SK-MEL-5 (cell line): ENCODE measurements at regions not wholly inside any gene's neighbourhood (a gene's known extent, or its start where the extent isn't known, plus 50 kb on each side); places are given as distances from the start of the nearest gene placed in this dataset.
"Not testable (repeated sequence)": the region's sequence is repeated elsewhere in the genome, so short reads cannot be mapped to it uniquely, and the experiment has no call there.

Experiments
- DNase-seq: peaks from one replicate; pipeline ENCODE4 v3.0.0-alpha.2; 2016; ENCODE audit warnings: low read depth, low spot score
- in situ Hi-C: cut with HindIII; loops from 2 replicates; pipeline ENCODE4 v1.10.0; 2016; ENCODE audit warnings: low sequenced_read_pairs, high pct_unique_total_duplicates, low pct_unique_long_range_greater_than_20kb

DNA sequence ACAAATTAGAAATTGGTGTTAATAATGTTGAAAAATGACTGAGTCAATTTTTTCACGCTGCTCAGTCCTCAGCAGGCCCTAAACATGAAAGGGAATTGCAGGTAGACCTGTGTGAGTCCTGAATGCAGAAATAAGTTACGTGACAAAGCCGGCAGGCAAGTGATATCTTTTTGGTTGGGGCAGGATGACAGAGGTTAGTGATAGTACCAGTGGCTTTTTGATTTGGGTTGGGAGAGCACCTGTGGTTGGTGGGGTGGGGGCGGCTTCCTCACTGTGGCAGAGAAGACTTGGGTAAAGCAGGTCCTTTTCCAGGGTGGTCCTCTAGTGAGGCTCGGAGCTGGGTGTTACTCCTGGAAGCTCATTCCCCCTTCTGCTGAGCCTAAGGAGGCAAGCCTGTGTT is 164.7 kb downstream of the TMEM167A start:
- DNase-seq, result no peak
- in situ Hi-C loops, result no loop called here

DNA sequence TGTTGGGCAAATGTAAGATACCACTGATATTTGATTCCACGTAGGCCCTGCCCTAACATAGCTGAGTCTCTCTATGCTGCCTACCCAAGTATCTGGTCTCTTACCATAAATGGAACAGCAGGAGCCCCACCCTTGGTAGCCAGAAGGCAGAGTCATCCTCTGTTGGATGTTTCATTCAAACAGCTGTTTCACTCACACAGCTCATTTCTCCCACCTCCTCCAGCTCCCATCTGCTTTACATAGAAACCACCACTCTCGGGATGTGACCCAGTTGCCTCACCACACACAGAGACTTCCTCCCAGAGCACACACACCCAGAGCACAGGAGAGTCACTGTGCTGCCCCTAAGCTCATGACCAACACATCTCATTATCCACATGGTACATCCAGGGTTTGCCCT is 165.3 kb downstream of the TMEM167A start:
- in situ Hi-C loops, result no loop called here
- no peak for DNase-seq

DNA sequence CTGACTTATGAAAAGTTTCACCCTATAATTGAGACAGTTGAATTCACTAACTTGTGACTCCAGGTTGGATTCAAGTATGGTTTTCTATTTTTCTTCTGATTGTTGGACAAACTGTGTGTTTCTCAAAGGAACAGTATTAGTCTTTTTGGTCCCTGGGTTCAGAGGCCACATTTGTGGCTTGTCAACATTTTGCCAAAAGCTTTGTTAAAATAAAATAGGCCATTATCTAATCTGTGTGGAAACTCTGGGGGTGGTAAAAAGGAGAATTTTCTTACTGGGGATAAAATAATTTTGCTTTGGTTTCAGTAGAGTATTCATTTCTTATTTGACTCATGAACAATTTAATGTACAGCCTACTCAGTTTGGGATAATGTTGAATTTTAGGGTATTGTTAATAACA is 166.3 kb downstream of the TMEM167A start:
- in situ Hi-C loops, result no loop called here
- no peak for DNase-seq

DNA sequence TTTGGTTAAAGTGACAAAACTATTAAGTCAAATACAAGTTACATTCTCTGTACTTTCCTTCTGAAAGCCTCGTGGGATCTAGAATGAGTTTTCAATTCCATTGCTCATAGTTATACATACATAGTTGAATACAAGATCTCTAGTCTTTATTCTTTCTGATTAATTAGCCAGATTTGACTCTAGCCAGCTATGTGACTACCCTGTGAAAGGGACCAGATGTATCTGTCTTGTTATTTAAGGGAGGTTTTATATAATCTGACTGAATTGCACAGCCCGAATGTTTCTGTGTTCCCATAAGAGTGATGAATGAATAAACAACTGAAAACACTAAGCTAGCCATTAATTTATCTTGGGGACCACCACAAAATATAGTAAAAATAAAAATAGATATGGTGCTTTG is 166.7 kb downstream of the TMEM167A start:
- in situ Hi-C loops, result no loop called here
- DNase-seq, result no peak

DNA sequence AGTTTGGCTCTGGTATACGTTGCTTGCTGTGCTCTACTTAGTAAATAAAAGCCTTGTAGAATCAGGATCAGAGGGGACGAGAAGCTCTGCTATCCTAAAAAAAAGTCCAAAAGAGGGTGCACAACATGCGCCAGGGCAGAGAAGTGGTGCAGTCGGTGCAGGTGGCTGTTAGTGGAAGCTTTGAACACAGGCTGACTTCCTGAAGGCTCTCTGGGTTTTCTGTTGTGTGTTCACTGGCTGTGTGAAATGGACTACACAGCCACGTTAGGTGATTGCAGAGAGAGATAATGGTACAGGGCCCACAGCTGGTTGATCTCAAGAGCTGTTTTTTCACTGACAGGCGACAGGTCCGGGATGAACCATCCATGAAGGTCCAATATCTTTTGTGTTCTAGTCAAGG is 167.4 kb downstream of the TMEM167A start:
- no peak for DNase-seq
- in situ Hi-C loops, result no loop called here

DNA sequence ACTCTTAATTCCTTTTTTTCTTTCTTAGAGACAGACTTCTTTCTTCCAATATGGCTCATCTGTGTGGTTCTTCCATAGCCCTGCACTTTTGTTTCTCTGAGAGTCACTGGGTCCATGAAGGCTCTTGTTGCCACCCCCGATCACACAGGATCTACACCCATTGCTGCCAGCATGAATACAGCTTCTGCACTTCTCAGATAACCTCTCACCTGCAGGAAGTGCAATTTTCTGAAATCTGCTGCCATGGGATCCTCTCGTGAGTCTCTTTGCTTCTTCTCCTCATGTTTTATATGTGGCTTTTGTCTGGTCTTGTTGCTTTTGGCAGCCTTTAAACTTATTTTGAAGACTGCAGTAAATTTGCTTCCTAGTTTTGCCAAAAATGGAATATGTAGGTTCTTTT is 171.2 kb downstream of the TMEM167A start:
- in situ Hi-C loops, result no loop called here
- DNase-seq, result no peak

DNA sequence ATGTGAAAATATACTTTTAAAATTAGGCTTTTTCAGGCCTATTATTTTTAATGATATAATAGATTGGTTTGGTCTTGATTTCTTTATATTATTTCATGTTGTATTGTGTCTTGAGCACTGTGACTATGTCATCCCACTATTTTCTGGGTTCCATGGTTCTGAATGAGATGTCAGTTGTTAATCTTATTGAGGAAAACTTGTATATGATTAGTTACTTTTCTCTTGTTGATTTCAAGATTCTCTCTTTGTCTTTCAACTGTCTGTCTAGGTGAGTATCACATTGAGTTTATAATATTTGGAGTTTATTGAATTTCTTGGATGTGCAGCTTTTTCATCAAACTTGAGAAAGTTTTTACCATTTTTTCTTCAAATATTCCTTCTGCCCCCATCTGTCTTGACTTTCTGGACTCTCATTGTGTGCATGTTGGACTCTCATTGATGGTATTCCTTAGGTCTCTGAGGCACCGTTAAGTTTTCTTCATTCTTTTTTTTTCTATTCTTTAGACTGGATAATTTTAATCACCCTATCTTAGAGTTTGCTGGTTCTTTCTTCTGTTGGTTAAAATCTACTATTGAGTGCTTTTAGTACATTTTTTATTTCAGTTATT is 175.8 kb downstream of the TMEM167A start:
- DNase-seq, result no peak
- in situ Hi-C loops, result no loop called here

DNA sequence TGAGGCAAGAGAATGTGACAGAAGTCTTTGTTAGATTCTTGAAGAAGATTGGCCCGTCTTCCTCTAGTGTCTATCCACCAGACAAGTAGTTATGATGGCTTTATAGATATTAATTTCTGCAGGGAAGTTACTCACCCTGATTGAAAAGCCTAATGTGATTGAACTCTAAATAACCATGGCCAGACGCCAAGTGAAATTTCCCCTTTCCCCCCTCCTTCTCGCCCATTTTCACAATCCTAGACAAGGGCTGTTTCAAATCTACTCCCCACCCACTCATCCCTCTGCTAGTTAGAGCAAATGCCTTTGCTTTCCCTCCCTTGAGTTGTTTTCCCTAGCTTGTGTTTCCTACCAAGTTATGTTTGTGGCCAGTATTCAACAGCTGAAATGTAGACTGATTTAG is 182.5 kb downstream of the TMEM167A start:
- in situ Hi-C loops, result no loop called here

DNA sequence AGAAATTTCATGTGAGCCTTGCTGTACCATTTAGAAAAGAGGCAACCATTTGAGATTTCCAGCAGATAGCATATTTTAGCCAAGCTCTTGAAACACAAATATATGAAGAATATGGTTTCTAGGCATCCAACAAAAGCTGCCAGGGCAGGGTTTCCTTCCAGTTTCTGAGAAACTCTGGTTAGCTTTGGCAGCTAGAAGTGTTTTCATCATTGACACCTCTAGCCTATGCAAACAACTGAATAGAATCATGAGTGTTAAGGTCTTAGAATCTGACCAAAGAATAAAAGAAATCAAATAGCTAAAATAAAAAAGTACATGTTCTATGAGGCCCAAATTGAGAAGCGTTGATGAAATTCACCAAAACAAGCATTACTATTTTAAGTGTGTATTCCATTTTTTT is 188.1 kb downstream of the TMEM167A start:
- in situ Hi-C loops, result no loop called here

More for the DNA sequence above, 182.5 kb downstream of the TMEM167A start:
- no peak for DNase-seq

DNA sequence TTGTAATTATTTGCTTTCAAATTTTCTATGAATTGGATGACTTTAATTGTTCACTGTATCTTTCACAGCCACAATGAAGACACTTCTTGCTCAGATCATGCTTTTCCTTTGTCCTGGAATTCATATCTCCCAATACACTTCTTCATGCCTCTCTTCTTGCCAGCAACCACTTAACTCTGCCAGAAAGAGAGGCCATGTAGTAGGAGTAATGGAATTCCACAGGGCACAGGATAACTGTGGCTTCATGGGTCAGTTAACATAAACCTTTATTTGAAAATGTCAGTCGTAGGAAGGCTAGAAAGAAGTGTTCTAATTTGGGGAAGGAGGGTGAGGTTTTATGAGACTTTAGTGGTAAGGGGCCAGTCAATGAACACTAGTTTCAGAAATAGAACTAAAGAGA is 190.3 kb downstream of the TMEM167A start:
- DNase-seq, result no peak
- in situ Hi-C loops, result no loop called here

More for the DNA sequence above, 188.1 kb downstream of the TMEM167A start:
- no peak for DNase-seq

DNA sequence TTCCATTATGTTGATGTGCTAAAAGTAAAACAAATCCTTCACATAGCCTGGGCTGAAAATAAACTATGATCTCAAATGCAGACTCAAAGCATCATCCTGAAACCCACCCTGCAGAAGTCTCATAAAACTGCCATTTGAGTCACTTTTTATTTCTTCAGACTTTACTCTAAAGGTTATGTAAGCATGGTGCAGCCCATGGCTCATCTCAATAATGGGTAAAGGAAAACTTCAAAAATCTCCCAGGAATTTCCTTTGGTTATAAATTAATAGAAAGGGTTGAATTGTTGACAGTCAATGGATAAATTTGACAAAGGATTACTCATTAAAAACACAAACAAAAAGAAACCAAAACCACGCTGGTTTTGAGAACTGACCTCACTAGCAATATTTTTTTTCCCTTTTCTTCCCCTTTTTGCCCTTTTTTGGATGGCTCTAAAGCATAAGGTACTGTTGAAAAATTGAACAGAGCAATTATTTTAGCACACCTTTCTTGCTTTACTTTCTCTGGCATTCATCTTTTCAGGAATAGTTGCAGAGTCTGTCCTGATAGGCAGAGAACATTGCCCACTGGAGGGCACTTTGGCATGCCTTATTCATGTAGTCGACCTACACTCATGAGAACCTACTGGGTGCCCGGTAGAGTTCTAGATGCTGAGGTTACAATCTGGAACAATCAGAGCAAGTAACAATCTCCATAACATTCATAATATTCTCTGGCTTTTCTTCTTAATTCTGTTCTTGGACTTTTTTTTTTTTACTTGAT is 191.4 kb downstream of the TMEM167A start:
- DNase-seq, result peak; percentile 63
- in situ Hi-C loops, result no loop called here

DNA sequence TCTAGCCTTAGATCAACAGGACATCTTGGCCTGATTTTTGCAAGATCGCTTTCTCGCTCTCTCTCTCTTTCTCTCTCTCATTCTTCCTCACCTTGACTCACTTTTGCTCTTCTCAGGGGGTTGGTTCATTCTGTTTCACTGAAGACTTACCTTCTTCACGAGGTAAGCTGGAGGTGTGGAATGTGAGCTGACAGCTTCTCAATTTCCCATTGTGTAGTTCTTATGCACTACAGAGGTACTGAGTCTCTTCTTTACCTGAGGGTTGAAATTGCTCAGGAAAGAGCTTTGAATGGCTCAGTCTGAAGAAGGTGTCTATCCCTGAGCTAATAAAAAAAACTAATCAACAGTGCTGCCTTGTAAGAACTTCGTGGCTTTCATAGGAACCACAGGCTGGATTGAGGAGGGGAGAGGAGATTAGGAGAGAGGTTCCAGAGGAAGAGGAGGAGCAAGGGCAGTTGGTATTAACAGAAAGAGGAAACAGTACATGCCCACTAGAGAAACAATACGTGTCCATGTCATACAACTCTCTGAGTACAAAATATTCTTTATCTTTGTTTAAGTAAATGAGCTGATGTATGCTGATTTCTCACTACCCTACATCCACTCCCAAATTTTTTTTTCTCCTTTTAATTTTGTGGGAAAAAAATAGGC is 192.2 kb downstream of the TMEM167A start:
- in situ Hi-C loops, result no loop called here
- DNase-seq, result no peak

DNA sequence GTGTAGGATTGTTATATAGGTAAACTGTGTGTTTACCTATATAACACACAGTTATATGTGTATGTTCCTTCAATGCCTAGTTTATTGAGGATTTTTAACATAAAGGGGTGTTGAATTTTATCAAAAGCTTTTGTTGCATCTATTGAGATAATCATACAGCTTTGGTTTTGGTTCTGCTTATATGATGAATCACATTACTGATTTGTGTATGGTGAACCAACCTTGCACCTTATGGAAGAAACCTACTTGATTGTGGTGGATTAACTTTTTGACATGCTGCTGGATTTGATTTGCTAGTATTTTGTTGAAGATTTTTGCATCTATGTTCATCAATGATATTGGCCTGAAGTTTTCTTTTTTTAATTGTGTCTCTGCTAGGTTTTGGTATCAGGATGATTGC is 194.9 kb downstream of the TMEM167A start:
- in situ Hi-C loops, result no loop called here
- no peak for DNase-seq

DNA sequence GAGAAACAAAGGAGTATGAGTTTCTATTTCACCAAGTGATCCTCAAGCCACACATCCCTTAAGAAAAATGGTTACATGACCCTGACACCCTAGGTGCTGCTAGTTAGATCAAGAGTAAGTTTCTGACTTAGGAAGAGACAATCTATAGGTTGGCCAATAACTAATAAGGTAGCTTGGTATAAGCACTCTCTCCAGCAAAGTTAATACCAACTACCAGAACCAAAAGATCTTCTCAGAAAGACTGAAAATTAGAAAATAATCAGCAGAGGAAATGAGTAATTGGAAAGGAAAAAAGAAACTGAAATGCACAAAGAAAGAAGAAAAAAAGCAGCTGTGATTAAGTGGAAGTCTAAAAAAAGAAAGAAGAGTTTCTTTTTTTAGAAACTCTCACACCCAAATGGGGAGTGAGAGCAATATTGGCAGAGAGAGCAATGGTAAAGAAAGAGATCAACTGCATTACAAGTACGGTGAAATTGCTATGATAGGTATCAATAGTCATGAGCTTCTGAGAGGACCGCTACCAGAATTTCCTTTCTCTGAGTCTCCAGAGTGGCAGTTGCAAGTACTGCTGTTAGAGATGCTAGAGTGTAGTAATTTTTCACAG is 195.5 kb downstream of the TMEM167A start:
- no peak for DNase-seq
- in situ Hi-C loops, result no loop called here

DNA sequence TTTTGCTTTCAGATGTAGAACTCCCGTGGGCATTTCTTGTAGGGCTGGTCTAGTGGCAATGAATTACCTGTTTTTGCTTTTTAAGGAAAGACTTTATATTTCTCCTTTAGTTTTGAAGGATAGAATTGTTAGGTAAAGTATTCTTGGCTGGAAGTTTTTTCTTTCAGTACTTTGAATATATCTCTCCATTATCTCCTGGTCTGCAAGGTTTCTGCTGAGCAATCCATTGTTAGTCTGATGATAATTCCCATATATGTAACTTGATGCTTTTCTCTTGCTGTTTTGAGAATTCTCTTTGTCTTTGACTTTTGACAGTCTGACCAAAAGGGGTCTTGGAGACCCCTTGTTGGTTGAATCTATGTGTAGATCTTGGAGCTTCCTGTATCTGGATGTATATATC is 198.1 kb downstream of the TMEM167A start:
- DNase-seq, result no peak
- in situ Hi-C loops, result no loop called here

DNA sequence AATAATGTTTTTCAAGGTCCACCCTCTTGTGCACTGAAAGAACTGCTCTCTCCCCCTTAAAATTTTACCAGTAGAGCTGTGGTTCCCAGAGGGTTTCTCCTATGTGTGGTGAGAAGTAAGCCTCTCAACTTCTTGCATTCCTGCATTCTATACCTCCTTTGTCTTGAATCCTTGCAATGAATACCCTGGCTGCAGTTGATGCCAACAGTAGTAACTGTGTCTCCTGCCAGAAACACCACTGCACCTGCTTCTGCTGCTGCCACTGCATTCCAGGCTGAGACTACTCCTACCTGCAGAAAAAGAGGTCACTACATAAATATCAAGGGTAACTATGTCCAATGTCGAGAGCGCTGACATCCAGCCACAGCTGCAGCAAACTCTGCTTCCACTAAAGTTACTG is 203.7 kb downstream of the TMEM167A start:
- in situ Hi-C loops, result no loop called here
- DNase-seq, result no peak

DNA sequence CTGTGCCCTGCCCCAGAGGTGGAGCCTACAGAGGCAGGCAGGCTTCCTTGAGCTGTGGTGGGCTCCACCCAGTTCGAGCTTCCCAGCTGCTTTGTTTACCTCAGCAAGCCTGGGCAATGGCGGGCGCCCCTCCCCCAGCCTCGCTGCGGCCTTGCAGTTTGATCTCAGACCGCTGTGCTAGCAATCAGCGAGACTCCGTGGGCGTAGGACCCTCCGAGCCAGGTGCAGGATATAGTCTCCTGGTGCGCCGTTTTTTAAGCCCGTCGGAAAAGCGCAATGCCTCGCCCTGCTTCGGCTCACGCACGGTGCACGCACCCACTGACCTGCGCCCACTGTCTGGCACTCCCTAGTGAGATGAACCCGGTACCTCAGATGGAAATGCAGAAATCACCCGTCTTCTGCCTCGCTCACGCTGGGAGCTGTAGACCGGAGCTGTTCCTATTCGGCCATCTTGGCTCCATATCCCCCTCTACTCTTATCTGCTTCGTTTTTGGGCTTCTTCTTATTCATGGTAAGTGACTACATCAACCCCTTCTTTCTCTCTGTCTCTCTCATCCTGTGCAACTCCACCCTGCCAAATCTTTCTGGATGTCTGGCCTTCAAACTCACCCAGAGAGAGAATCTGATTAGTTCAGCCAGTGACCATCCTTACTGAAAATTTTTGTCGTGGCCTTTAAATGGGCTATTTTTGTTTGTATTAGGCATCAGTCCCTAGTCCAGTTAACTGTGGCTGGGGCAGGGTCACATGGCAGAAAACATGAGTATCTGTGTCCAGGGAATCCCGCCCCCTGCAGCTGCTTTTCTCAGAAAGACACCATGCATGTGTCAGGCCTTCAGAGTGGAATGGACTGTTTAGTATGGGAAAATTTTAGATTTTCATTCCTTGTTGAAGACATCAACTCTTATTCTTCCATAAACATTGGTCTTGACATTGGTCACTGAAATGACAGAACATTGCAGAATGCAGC is 204.6 kb downstream of the TMEM167A start:
- DNase-seq, in situ Hi-C loops: not testable (repeated sequence)

DNA sequence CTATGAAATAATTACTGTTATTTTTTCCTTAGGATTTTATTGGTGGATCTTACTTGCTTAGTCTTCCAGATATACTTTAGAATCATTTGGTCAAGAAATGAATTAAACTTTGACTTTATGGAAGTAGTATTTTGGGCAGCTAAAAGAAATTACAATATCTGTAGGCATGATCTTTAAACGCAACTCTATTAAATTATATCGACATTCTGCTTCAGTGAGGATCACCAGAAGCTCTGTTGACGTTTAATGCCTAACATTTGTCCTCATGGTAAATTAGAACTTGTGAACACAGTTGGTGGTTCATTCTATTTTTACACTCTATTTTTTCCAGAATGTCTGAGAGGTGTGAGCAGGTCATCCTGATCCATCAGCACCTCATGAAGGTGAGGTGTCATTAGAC is 211.6 kb downstream of the TMEM167A start:
- no peak for DNase-seq
- in situ Hi-C loops, result no loop called here
